ENCODE measurements at regions not wholly inside any gene's neighbourhood (a gene's known extent, or its start where the extent isn't known, plus 50 kb on each side); places are given as distances from the start of the nearest gene placed in this dataset.

- FAIRE-seq, result no peak
These were observed 56.6 kb upstream of the SCOC start for GRCh38 chr4:140316799-140317198.

GRCh38 chr4:140315970-140316369 lies 57.5 kb upstream of the SCOC start:
- FAIRE-seq, result no peak

- FAIRE-seq, result no peak
These were observed 58.0 kb upstream of the SCOC start for GRCh38 chr4:140315438-140315837.

DNA sequence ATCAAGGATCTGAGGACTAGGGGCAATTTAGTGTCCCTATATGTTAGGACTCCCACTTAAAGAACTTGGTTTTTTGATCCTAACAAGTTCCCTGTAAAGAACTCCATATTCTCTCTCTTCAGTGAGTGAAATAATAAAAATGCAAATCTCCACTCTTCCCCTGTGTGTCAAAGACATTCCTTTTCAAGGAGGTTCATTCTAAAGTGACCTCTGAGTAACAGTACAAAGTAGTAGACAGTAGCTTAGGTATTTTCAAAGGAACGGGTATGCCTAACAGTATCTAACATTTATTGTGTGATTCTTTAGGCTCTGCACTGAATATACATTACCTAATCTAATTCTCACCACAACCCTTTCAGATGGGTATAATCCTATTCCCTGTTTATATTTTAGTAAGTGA lies 58.4 kb upstream of the SCOC start:
- FAIRE-seq, result no peak

DNA sequence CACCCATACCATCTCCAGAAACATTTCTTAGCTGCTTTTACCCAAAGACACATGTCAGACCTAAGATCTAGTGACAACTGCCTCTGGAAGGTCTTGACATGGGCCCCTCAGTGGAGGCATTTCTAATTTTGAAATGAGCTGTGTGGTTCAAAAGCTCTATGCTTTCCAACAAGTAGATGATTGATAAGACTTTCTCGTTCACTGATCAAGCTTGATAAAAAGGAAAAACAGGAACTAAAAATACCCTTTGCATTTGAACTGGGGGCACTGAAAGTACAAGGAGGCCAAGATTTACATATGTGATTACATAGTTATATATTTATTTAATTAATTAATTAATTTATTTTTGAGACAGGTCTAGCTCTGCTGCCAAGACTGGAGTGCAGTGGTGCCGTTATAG lies 61.3 kb upstream of the SCOC start:
- no peak for FAIRE-seq

DNA sequence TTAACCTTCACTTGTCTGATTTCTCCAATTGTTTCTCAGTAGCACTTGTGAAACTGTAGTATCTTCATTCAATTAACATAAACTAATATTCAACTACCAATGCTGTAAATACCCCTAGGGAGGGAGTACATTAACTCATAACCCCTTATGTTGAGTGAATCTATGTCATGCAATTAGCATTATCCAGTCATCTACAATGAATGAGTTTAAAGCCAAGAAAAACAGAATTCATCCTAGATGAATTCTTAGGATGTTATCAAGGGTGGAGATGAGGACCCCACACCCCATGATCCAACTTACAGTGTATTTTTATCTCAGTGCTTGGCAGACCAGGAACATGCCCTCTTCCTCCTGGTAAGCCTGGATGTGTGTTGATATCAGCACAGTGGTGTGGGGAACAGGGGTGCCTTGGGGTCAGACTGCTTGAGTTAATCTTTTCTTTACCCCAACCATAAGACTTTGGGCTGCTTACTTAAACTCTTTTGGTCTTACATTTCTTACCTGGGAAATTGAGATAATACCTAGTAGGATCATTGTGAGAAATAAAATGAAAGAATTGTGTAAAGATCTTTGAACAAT lies 62.1 kb upstream of the SCOC start:
- FAIRE-seq, result no peak

DNA sequence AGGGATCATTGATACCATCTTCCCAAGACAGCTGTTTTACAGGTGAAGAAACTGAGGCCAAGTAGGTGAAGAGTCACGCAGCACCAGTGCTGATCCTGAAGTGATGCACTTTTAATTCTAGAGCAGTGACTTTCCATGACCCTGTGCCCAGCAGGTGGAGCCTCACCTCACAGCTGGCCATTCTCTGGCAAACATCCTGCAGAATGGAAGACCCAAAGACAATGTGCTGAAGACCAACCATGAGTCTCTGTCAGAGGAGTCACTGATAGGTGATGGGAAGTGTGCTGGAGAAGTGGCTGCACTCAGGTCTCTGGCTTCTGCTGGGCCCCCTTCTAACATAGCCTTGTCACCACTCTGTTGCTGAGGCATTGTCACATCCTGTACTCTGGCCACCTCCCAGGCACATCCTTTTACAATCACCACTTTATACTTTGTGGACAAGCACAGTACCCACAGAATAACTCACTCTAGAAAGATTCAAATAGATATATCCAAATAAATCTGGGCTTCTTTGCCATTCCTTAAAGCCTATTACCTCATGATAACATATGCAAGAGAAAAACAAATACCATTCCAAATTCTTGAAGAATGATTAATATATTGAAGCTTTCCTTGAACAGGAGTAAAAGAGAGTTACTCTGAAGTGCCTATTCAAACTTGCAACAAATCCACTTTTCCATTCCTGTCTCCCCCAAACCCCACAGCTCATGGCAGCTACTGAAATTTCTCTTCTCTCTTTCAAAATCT lies 64.1 kb upstream of the SCOC start:
- FAIRE-seq, result no peak

GRCh38 chr4:140308366-140309123 lies 64.9 kb upstream of the SCOC start:
- FAIRE-seq, result no peak

GRCh38 chr4:140305053-140305452 lies 68.4 kb upstream of the SCOC start:
- FAIRE-seq, result no peak

DNA sequence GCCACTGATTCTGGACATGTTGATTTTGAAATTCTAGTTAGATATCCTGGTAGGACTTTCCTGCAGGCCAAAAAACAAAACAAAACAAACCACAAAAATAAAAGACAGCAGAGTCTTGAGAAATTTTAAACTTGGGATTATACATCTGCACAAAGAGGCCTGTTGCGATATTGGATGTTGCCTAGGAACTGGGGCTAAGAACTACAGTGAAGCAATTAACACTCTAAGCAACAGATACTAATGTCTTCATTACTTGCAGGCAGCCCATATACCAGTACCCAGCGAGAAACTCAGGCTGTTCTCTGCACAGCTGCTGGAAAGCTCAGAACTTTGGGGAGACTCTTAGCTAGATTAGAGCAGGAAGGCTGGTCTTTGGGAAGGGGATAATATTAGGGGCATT lies 69.1 kb upstream of the SCOC start:
- FAIRE-seq, result no peak

DNA sequence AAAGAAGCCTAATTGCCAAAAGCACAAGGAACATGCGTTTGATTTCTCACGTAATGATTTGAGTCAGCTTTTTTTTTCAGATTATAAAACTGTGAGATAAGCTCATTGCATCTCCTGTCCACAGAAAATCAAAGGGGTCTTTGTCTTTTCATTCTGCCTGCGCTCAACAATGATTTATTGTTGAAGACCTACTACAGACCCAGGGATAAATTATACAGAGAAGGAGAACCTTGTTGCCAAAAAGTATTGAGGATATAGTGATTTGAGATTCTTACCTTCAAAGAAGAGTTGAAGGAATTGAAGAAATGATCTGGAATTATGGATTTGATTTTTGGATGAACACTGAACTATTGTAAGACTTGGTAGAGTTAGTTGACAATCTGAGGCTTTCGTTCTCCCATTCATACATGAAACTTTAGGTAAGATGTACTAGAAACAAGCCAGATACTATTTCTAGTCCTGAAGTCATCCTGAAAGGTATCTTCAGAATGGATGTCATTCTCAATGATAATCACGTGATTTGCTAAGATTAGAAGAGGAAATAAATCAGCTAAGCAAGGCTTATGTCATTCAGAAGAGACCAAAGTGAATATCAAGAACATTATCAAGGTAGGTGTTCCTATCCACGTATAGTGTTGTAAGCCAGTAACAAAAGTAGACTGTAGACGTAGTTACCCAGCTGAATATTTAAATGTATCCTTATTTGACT lies 71.1 kb upstream of the SCOC start:
- FAIRE-seq, result no peak

GRCh38 chr4:140300271-140300970 lies 73.0 kb upstream of the SCOC start:
- no peak for FAIRE-seq

DNA sequence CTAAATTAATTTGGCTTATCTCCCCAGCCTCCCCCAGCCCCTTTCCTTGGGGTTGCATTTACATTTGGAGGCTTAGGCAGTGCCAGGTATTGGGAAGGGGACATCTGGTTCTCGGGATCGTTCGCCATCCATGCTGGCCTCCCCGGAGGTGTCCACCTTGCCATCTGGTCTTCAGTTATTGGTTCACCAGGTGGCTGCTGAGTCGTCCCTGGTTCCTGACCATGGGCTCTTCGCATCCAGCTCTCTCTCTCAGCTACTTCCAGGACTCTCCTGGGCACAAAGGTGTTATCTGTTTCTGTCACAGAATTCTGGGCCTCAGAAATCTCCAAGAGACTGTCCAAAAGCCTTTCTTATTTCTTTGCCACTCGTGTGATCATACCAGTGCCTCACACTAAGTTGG lies 75.4 kb upstream of the SCOC start:
- FAIRE-seq, result no peak

DNA sequence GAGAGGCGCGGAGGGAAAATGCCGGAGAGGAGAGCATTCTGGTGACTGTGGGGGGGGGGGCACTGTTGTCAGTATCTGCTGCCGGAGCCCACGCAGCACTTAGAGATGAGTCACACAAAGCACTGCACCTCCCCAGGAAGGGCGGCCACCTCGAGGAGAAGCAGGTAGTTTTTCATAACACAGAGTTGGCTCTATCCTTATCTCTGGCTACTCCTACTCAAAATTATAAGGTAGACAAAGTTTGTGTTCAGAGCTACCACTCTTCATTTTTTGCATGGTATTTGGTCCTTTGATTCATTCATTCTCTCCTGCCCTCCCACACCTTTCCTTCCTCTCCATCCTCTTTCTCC lies 76.2 kb upstream of the SCOC start:
- FAIRE-seq, result no peak

DNA sequence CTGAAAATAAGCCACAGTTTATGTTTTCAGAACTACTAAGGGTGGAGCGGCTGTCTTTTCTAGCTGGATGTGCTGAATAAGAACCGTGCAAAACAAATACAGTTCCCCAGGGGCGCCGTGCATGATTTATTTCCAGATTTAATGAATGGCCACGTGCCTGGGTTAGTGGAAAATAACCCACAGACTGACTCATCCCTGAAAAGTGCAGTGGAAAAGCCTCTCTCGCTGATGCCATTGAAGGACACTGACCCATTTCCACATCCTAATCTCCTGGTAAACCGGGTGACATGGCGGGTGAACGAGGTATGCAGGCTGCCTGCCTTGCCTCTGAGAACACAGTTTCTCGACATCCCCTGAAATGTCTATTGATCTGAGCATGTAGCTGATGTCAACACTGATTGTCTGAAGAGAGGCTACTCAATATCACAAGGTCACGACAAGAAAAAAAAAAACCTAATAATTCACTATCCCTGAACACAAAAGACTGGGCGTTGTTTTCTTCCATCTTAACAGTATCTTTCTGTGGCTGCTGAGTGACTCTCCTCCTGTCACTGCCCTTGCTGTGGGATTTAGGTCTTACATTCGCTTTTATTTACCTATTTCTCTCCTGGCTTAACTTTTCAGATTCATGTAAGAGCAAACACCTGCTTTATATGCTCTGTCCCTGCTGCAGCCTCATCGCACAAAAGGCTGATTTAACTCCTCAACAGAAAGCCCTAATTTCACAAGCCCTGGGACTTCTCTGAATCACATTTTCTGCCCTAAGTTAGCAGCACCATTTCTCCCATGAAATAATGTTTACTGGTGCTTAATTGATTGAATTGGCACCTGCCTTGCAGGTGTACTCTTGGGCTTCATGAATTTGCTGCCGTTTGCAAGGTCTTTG lies 76.9 kb upstream of the SCOC start:
- no peak for FAIRE-seq

GRCh38 chr4:140293979-140294378 lies 79.5 kb upstream of the SCOC start:
- no peak for FAIRE-seq

GRCh38 chr4:140291259-140291658 lies 82.2 kb upstream of the SCOC start:
- no peak for FAIRE-seq

- no peak for FAIRE-seq
These were observed 84.0 kb upstream of the SCOC start for GRCh38 chr4:140289486-140289885.

DNA sequence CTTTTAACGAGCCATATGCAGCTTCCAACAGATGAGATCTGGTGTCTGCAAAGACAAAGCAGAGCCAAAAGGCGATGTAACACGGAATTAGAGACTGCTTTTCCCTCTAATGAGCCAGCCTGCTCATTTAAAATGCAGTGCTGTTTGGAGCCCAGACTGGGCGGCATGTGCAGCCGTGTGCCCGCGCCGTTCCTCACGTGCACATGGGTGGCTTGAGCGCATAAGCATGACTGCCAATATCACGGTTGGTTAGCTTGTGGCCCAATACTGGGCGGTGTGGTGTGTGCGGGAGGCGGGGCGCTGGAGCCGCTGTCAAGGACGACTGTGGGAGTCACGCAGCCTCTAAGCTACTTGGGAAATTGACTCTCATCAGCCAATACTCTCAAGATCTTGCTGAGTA lies 87.0 kb upstream of the SCOC start:
- no peak for FAIRE-seq

- no peak for FAIRE-seq
These were observed 89.0 kb upstream of the SCOC start for GRCh38 chr4:140284456-140284855.

DNA sequence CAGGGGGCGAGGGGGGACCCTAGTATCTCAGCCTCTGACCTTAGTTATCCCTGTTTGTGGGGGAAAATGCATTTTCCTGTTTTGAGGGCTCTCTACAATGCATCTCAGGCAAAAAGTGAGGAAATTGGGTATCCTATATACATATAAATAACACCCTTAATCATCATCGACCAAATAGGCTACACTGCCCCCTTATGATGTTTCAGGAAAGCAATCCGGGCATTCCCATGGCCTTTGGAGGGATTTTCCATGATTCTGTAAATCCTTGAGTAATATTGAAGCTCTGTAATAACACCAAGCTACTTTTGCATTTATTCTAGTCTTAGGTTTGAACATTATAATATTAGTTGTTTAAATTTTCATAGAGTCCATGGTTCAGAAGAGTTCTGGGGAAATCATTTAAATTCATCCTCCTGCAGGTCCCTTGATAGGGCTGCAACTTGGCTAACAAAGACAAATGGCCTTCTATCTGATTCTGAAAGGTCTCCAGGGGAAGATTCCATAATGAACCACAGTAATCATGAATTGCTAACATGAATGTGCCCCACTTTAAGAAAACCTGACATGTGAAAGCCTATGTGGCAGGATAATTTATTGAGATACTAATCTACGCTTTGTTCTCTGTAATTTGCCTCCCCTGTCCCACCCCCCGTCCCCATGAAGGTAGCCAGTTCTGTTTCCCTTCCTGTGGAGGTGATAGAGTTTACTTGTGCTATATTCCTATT lies 91.5 kb upstream of the SCOC start:
- no peak for FAIRE-seq

Measured in A204.1 (cell line).